ENCODE measurements at regions not wholly inside any gene's neighbourhood (a gene's known extent, or its start where the extent isn't known, plus 50 kb on each side); places are given as distances from the start of the nearest gene placed in this dataset.

DNA sequence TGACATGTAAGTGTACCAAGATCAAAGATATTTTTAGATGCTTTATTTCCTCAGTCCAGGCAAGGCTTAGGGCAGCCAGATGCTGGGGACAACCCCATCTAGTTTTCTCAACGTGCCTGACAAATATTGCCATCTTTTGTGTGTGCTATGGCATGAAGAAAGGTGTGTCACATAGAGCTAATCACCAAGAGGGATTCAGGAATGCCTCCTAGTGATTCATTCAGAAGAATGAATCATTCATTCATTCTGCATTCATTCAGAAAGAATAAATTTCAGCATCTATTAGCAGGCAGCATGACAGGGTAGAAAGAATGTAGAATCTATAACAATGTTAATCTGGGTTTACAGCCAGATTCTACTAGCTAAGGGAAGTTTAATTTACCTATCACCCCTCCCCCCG is 75.4 kb upstream of the LRRC4C start:
- TF ChIP-seq, protein P1, sequence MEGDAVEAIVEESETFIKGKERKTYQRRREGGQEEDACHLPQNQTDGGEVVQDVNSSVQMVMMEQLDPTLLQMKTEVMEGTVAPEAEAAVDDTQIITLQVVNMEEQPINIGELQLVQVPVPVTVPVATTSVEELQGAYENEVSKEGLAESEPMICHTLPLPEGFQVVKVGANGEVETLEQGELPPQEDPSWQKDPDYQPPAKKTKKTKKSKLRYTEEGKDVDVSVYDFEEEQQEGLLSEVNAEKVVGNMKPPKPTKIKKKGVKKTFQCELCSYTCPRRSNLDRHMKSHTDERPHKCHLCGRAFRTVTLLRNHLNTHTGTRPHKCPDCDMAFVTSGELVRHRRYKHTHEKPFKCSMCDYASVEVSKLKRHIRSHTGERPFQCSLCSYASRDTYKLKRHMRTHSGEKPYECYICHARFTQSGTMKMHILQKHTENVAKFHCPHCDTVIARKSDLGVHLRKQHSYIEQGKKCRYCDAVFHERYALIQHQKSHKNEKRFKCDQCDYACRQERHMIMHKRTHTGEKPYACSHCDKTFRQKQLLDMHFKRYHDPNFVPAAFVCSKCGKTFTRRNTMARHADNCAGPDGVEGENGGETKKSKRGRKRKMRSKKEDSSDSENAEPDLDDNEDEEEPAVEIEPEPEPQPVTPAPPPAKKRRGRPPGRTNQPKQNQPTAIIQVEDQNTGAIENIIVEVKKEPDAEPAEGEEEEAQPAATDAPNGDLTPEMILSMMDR (IDR thresholded peaks at IDR 0.05), result no peak
- TF ChIP-seq POLR2AphosphoS5 (IDR thresholded peaks at IDR 0.05; ENCODE audit: low read depth, low read length) (no peak), SIN3A (IDR thresholded peaks at IDR 0.05; ENCODE audit: borderline replicate concordance, insufficient read depth, low read depth, low read length) (no peak)
- TF ChIP-seq, protein P2, sequence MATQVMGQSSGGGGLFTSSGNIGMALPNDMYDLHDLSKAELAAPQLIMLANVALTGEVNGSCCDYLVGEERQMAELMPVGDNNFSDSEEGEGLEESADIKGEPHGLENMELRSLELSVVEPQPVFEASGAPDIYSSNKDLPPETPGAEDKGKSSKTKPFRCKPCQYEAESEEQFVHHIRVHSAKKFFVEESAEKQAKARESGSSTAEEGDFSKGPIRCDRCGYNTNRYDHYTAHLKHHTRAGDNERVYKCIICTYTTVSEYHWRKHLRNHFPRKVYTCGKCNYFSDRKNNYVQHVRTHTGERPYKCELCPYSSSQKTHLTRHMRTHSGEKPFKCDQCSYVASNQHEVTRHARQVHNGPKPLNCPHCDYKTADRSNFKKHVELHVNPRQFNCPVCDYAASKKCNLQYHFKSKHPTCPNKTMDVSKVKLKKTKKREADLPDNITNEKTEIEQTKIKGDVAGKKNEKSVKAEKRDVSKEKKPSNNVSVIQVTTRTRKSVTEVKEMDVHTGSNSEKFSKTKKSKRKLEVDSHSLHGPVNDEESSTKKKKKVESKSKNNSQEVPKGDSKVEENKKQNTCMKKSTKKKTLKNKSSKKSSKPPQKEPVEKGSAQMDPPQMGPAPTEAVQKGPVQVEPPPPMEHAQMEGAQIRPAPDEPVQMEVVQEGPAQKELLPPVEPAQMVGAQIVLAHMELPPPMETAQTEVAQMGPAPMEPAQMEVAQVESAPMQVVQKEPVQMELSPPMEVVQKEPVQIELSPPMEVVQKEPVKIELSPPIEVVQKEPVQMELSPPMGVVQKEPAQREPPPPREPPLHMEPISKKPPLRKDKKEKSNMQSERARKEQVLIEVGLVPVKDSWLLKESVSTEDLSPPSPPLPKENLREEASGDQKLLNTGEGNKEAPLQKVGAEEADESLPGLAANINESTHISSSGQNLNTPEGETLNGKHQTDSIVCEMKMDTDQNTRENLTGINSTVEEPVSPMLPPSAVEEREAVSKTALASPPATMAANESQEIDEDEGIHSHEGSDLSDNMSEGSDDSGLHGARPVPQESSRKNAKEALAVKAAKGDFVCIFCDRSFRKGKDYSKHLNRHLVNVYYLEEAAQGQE (IDR thresholded peaks at IDR 0.05; ENCODE audit: insufficient read depth in 1 of 2, low read depth in 2 of 2, low read length in 1 of 2), result no peak

Data from Panc1 (cell line).